Left renal cortex interstitium (tissue), 4 donors: ENCODE measurements at regions not wholly inside any gene's neighbourhood (a gene's known extent, or its start where the extent isn't known, plus 50 kb on each side); places are given as distances from the start of the nearest gene placed in this dataset.

ENCODE experiments used
- DNase-seq, 4 donors: peaks; one replicate each; pipeline ENCODE4 v3.0.0-alpha.2; 2013; ENCODE audit warnings: low read depth in 4 of 4, low spot score in 2 of 4, missing footprints in 1 of 4

DNA sequence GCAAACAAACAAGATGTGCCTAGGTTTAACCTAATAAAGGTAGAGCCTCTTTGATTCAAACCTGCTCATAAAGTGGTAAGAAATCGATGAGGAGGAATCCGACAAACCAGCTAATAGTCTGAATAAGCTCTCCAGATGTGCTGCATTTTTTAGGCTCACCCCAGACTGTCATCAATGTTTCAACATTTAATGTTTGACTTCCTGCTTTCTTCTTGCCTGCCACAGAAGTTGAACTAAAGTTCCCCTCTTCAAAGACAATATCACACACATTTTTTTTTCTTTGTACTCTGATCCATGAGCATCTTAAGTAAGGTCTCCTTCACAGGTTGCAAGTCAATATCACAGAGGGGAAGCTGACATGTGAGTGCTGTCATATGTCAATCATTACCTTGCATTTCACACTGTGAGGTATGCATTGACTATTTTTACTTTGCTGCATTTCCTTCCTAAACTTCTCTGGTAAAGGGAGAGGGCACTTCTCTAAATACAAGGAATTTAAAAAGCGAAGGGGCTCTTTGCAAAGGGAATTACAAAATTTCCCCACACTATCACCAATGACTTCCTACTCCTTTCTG is 172.3 kb upstream of the MCTP2 start:
- no peak for DNase-seq

DNA sequence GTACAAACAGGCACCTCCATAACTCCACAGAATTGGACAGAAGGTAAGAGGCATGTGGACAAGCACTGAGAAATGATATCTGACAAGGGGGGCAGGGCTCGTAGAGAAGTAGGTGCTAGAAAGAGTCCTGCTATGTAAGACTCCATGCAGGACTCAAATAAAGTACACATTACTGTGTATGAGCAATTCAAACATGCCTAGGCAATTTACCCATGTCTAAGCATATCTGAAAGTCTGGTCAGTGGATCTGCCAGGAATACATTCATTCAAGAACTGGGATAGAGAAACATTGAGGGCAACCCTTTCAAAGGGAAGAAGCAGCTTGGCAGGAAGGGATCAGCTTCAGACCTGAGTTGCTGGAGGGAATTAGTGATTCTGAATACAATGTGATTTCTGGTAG is 174.1 kb upstream of the MCTP2 start:
- no peak for DNase-seq

DNA sequence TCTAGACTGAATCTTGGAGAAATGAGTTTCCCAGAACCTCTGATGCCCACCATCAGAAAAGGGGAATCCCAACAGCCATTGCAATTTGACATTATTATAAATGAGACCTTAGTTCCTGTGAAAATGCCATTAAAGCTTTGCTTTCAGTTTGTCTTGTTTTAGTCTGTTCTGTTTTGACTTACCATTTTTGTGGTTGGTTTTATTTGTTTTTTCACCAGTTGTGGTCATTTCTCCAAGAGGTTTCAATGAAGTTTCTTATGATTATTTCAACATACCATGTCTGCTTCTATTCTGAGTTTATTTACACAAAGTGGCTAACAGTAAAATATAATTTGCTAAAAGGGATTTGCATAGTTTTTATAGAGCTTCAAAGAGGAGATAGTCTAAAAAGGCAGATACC is 175.0 kb upstream of the MCTP2 start:
- no peak for DNase-seq

DNA sequence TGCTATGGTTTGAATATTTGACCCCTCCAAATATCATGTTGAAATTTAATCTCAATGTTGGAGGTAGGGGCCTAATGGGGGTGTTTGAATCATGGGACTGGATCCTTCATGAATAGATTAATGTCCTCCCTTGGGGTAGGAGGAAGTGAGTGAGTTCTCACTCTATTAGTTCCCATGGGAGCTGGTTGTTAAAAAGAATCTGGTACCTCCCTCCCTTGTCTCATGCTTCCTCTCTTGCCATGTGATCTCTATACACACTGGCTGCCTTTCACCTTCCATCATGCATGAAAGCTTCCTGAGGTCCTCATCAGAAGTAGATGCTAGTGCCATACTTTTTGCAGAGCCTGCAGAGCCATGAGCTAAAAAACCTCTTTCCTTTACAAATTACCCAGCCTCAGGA is 177.7 kb upstream of the MCTP2 start:
- DNase-seq, result no peak

DNA sequence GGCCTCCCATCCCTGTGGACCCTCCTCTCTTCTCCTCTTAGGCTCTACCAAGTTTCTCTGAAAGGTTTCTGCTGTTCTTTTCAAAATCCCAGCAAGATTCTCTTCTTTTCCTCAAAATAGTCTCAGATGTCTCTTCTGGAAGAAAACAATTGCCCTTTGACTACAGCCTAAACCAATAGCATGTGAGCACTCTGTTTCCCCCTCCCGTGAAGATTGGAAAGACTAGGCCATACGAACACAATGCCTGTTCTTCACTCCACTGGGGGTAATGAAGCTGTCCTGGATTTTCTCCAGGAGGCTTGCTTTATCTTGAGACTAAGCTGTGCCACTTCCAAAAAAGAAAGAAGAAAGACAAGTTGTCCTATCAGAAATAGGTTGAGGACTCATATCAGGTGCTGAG is 178.7 kb upstream of the MCTP2 start:
- DNase-seq, result no peak

DNA sequence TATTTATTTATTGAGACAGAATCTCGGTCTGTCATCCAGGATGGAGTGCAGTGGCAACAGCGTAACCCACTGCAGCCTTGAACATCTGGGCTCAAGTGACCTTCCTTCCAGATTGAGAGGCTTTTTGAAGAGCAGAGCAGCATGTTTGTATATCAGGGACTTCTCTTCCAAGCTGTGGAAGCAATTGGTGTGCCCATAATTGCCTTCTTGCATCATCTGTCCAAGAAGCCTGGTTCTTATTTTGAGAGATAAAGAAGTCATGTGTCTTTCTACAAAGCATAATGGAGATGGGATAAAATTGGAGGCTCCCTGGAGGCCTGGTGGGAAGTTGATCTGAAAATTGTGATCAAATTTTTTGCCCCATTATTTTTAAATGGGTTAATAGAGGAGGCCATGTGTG is 183.8 kb upstream of the MCTP2 start:
- DNase-seq, result no peak

DNA sequence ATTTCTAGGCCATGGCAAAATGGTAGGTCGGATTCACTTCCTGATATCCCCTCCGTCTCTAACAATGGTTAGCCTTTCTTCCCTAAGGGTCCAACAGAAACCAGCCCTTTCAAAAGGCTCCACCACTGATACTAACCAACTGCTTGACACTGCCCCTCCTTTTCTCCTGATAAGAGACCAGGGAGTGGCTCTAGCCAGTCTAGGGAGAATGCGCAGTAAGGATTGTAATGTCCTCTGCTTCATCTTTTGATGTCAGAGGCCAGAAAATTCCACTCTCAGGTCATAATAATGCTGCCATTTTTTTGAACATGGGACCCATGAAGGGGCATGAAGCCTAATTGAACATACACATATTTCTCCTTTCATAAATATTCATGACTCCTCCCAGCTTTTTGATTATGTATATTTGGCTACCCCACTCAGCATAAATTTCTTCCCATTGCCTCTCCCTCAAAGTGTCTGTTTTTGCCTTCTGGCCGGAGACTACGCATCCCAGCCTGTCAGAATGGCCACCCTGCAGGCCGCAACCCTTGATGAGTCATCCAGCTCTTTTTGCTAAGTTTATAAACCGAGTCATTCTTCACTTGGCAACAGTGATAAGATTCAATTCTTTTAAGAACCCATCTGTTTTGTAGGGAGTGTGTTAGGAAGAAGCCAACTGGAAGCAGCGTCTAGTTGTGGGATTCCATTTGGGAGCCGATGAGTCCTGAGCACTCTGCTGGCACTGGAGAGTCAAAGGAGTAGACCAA is 189.0 kb upstream of the MCTP2 start:
- no peak for DNase-seq

DNA sequence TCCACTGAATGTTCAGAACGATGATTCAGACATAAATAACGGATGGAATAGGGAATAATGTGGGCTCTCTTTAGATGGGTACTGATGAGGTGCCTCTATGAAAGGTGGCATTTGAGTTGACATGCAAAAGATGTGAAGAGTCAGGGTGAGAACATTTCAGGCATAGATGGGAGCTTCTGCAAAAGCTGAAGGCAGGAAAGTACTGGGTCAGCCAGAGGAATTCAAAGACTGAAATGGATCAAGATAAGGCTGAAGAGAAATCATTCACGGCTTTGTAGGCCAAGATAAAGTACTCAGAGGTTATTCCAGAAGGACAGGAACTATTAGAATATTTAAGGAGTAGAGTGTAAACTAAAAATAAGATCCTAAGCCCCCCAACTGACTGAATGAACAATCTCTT is 189.6 kb upstream of the MCTP2 start:
- no peak for DNase-seq

DNA sequence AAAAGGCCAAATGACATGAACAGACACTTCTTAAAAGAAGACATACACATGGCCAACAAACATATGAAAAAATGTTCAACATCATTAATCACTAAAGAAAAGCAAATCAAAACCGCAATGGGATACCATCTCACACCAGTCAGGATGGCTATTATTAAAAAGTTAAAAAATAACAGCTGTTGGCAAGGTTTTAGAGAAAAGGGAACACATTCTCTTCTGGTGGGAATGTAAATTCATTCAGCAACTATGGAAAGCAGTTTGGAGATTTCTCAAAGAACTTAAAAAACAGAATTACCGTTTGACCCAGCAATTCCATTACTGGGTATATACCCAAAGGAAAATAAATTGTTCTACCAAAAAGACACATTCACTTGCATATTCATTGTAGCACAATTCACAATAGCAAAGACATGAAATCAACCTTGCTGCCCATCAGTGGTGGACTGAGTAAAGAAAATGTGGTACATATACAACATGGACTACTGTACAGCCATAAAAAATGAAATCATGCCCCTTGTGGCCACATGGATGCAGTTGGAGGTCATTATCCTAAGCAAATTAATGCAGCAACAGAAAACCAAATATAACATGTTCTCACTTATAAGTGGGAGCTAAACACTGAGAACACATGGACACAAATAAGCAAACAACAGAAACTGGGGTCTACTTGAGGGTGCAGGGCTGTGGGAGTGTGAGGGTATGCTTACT is 190.7 kb upstream of the MCTP2 start:
- DNase-seq, result no peak

DNA sequence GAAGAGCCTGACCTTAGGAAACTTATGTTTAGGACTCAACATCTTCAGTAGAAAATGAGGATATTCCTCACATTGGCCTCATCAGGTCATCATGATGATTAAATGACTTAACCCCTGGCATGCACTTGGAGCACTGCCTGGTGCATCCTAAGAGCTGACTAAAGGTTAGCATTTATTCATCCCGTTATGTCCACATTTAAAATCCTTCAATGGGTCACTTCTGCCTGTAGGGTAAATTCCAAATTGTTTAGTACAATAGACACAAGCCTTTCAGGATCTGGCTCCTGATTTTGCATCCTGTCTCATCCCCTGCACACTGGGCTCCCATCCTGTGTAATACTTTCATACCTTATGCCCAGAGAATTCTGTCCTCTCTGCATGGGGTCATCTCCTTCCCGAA is 195.2 kb upstream of the MCTP2 start:
- no peak for DNase-seq

DNA sequence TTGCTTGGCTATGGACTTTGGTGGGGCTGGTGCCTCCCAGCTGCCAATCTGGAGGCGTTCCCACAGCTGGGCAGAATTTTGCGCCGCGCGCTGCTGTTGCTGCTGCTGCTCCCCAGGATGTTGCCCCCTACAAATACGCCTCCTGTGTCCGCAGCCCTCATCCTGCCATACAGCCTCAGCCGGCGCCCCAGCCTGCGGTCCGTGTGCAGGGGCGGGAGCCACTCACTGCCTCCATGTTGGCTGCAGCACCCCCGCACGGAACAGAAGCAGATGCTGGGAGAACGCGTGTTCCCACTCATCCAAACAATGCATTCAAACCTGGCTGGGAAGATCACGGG is 197.7 kb upstream of the MCTP2 start:
- no peak for DNase-seq

DNA sequence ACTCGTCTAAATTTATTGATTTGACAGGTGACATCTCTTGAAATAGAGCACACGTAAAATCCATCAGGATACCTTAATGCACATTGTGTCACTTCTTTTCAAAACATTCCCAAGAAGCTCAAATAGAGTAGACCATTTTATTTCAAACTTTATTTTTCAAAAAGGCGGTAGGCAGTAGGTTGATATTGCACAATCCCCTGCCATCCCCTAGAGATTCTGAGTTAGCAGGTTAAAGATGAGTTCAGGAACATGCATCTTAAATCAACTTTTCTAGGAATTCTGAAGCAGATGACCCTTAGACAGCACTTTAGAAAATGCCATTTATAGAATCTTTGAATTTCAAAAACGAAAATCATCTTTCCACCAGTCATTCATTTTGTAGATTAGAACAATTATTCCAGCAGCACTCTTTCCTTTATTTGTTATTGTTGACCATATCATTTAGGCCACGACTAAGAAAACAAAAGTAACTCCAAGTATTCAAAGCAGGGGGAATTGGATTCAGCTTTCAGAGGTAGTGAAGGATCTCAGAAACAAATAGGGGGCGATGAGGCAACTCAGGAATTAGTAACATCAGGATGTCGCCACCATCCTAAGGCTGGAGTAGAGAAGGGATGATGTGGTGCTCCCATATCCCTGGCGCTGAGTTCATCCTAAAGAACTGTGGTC is 198.2 kb upstream of the MCTP2 start:
- DNase-seq, result no peak

DNA sequence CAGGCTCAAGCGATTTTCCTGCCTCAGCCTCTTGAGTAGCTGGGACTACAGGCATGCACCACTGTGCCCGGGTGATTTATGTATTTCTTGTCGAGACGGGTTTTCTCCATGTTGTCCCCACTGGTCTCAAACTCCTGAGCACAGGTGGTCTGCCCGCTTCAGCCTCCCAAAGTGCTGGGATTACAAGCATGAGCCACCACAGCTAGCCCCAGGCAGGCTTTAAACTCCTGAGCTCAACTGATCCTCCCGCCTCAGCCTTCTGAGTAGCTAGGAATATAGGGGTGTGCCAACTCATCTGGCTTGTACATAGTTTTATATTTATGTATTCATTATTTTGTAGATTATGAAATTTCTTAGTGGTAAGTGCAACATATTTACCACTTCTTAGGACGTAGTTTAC is 198.8 kb upstream of the MCTP2 start:
- DNase-seq, result no peak

DNA sequence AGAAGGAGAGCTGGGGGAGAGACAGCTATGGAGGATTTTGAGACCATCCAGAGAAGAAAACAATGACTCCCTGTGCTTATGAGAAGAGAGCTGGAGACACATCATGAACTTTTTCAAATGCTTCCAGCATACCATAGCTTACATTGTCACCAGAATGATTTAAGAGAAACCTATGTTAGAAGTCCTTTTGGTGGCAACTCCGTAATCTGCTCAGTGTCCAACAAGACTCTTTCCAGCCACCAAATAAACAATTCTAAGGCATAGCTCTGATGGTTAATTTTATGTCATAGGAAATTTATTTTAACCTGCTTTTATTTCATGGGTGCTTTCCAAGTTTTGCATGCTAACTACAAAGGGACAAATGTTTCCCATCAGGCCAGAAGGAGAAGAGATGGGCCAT is 200.3 kb upstream of the MCTP2 start:
- DNase-seq, result no peak

DNA sequence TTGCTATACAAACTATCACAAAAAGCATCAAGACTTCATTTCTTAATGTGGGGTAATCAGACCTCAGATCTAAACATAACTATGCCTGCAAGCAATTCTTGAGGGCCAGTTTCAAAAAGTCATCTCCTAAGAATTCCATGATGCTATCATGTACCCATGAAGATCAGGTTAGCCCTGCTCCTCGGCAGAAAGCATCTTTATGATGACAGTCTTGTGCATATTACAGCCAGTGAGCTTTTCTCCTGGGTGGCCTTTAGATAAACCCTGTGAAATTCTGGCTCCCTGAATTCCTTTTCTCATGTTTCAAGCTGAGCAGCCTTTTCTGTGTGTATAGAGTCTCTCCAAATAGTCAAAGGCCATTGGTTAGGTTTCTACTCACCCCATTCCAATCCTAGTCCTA is 201.9 kb upstream of the MCTP2 start:
- DNase-seq, result no peak

DNA sequence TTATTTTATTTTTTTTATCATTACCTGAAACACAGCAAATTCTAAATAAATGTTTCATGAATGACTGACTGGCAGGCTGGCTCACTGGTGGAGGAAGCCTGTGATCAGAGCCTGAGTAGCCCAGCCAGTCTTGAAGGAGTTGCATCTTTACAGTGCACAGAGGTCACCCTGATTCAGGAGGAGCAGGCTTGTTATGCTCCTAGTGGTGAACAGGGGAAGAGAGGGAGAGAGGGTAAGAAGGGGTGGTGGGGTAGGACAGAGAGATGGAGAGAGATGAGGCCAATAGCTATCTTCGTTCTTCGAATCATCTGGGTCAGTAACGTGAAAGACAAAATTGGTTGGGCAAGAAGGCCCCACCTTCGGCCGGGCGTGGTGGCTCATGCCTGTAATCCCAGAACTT is 202.6 kb upstream of the MCTP2 start:
- DNase-seq, result no peak

DNA sequence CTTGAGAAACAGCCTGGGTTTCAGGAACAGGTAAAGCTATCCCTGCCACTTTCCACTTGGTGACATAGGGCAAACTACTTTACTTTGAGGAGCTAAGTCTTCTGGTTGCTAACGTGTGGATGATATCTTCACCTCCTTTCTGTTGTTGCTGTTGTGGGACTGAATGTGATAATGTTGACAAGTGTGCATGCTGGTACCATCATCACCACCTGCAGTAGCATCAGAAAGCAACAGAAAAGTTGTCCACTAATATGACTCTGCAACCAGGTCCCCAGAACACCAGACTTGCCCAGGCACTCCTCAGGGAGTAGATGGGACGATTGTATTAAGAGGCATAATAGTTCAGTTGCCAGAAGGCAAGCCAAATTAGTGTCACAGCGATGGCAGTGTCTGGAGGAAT is 203.2 kb upstream of the MCTP2 start:
- DNase-seq, result no peak

DNA sequence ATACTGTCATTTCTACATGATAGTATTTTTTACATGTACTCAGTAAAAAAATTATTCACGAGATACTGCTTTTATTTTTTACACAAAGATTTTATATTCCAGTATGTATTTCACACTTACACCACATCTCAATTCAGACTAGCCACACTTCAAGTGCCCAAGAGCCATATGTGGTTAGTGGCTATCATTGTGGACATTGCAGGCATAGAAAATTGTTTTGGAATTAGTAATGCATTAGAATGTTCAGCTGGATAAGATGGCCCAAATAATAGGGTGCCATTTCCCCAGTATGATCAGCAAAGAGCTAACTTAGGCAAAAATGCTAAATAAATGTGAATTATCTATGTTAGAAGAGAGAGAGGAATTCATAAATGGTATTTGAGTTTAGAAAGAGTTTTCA is 203.8 kb upstream of the MCTP2 start:
- no peak for DNase-seq

DNA sequence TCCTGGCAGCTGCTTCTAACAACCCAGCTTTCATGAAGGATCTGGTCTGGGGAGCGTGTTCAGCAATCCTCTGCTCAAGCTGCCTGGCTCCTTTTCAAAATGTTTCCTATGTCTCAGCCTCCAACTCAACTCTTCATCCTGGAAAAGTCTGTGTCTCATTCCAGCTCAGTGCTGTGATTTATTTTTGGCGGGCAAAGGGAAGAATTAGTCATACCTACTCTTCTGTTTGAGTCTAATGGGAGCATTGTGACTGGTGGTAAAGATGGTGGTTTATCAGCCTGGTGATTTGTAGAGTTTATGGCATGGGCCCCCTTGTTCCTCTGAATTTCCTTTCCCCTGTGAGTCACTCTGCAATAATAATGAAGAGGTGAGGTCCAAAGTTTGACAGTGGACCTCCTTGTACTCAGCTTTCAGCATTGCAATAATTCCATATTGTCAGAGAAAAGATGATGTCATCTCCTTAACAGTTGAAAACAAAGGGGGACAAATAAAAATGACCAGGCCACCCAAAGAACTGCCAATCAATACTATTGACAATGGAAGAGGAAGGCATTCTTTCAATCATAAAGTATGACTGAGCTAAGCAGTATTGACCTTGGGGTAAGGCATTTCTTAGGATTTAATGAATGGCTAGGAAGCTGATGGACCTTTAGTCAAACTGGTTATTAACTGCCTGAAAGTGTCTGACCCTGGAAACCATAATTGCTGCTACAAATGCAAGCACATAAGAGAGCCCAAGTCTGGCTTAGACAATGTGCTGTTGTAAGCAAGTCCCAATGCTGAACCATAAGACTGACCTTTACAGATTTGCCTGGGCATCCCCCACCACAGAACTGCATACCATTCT is 204.7 kb upstream of the MCTP2 start:
- no peak for DNase-seq

DNA sequence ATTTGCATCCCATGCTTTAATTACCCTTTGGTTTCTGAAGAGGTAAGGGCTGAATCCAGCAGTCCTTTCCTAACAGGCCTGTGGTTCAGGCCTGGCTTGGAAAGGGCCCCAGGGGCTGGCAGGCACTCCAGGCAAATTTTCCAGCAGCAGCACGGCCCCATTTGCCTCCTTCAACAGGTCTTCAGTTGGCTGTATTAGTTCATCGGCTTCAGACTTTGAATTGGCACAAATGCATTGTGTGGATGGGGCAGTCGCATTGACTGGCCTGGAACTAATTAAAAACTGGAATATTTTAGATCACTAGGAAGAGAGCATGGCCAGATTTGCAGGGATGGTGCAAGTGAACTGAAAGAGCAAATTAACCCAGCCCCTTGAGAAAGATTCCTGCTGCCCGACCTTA is 207.8 kb upstream of the MCTP2 start:
- DNase-seq, result no peak
